CD14-positive monocyte (primary cell): ENCODE measurements at regions not wholly inside any gene's neighbourhood (a gene's known extent, or its start where the extent isn't known, plus 50 kb on each side); places are given as distances from the start of the nearest gene placed in this dataset.
A peak's percentile ranks its signal among the peaks of the same experiment; 100 is the strongest.

ENCODE experiments used
- DNase-seq, 3 donors: peaks; one replicate each; pipeline ENCODE4 v3.0.0-alpha.2; 2011 to 2022
- H2AFZ ChIP-seq: 2 replicates; pipeline ENCODE4 v1.6.0; 2012; ENCODE audit warnings: mild to moderate bottlenecking, low read depth, low read length, inconsistent platforms; ENCODE audit not compliant: insufficient read depth, poor library complexity, severe bottlenecking
- H3K27ac ChIP-seq, 2 donors: 1 replicate in 1 of 2; 2 replicates in 1 of 2; pipeline ENCODE4 v1.5.1; 2012 to 2013; ENCODE audit warnings: low read length in 2 of 2, control low read depth in 1 of 2, inconsistent platforms in 1 of 2, low read depth in 1 of 2, mild to moderate bottlenecking in 1 of 2
- H3K27me3 ChIP-seq, 2 donors: one replicate each; pipeline versions ENCODE4 v1.6.0 to v1.6.1; 2011 to 2013; ENCODE audit warnings: low read length in 2 of 2; ENCODE audit not compliant: control insufficient read depth in 2 of 2, insufficient read depth in 2 of 2
- H3K36me3 ChIP-seq, 2 donors: replicated peaks in 1 of 2; 1 replicate in 1 of 2; 2 replicates in 1 of 2; pipeline versions ENCODE4 v1.5.1 to v1.6.1; 2012 to 2013; ENCODE audit warnings: low read length in 2 of 2, control low read depth in 1 of 2, inconsistent platforms in 1 of 2, mild to moderate bottlenecking in 1 of 2; ENCODE audit not compliant: insufficient read depth in 2 of 2, control insufficient read depth in 1 of 2
- H3K4me1 ChIP-seq, 2 donors: 1 replicate in 1 of 2; 2 replicates in 1 of 2; pipeline versions ENCODE4 v1.5.1 to v1.6.1; 2012 to 2013; ENCODE audit warnings: low read length in 2 of 2, control low read depth in 1 of 2, inconsistent platforms in 1 of 2, mild to moderate bottlenecking in 1 of 2, moderate library complexity in 1 of 2; ENCODE audit not compliant: insufficient read depth in 2 of 2, control insufficient read depth in 1 of 2
- H3K4me2 ChIP-seq: replicated peaks from 2 replicates; pipeline ENCODE3; 2012; ENCODE audit warnings: low read length, moderate library complexity, mild to moderate bottlenecking; ENCODE audit not compliant: poor library complexity, severe bottlenecking; ENCODE audit errors: extremely low read depth
- H3K4me3 ChIP-seq, 3 experiments: fragments of 200-600 bp in 1 of 3; sonication (generic) in 1 of 3; replicated peaks in 1 of 3; 1 replicate in 2 of 3; 2 replicates in 1 of 3; pipeline ENCODE4 v1.5.1; 2011 to 2013; ENCODE audit warnings: low read length in 3 of 3, mild to moderate bottlenecking in 3 of 3, control low read depth in 2 of 3, low read depth in 2 of 3, inconsistent platforms in 1 of 3, moderate library complexity in 1 of 3
- H3K79me2 ChIP-seq: 2 replicates; pipeline ENCODE4 v1.6.0; 2012; ENCODE audit warnings: mild to moderate bottlenecking, control low read depth, inconsistent platforms, low read length, moderate library complexity; ENCODE audit not compliant: insufficient read depth
- H3K9ac ChIP-seq: 2 replicates; pipeline ENCODE4 v1.6.0; 2017; ENCODE audit warnings: low read length, mild to moderate bottlenecking; ENCODE audit not compliant: insufficient read depth, poor library complexity, severe bottlenecking
- H3K9me3 ChIP-seq, 2 donors: replicated peaks in 1 of 2; 1 replicate in 1 of 2; 2 replicates in 1 of 2; pipeline versions ENCODE4 v1.5.1 to v1.6.1; 2012 to 2013; ENCODE audit warnings: low read length in 2 of 2, control low read depth in 1 of 2; ENCODE audit not compliant: control insufficient read depth in 1 of 2, insufficient read depth in 1 of 2
- H4K20me1 ChIP-seq: 2 replicates; pipeline ENCODE4 v1.6.0; 2012; ENCODE audit warnings: mild to moderate bottlenecking, low read length, control low read depth, moderate library complexity; ENCODE audit not compliant: insufficient read depth
- H3K27ac Mint-ChIP-seq, 7 donors: one replicate each; pipeline ENCODE4 v1.8.0; 2020; ENCODE audit warnings: mild to moderate bottlenecking in 7 of 7, mixed read lengths in 7 of 7, moderate library complexity in 6 of 7, inconsistent platforms in 2 of 7
- H3K27me3 Mint-ChIP-seq, 3 donors: one replicate each; pipeline ENCODE4 v1.8.0; 2021 to 2022; ENCODE audit warnings: low read depth in 3 of 3, mild to moderate bottlenecking in 3 of 3, mixed read lengths in 3 of 3, moderate library complexity in 3 of 3, inconsistent platforms in 1 of 3
- H3K36me3 Mint-ChIP-seq, 2 donors: one replicate each; pipeline ENCODE4 v1.8.0; 2020; ENCODE audit warnings: mixed read lengths in 2 of 2, inconsistent platforms in 1 of 2, mild to moderate bottlenecking in 1 of 2
- H3K4me1 Mint-ChIP-seq: one replicate; pipeline ENCODE4 v1.8.0; 2020; ENCODE audit warnings: mild to moderate bottlenecking, mixed read lengths
- H3K4me3 Mint-ChIP-seq, 2 donors: one replicate each; pipeline ENCODE4 v1.8.0; 2020; ENCODE audit warnings: mild to moderate bottlenecking in 2 of 2, mixed read lengths in 2 of 2, moderate library complexity in 1 of 2
- H3K9me3 Mint-ChIP-seq, 7 donors: one replicate each; pipeline ENCODE4 v1.8.0; 2020 to 2022; ENCODE audit warnings: mixed read lengths in 7 of 7, mild to moderate bottlenecking in 6 of 7, moderate library complexity in 6 of 7, inconsistent platforms in 2 of 7
- WGBS: methylation state at CpG from one replicate; pipeline ENCODE4 v1.1.5; 2013; ENCODE audit warnings: missing lambda C conversion rate; ENCODE audit not compliant: insufficient coverage; 5-methylcytosine and 5-hydroxymethylcytosine counted together
- intact Hi-C, 2 donors: fragments of 100-400 bp; cut with micrococcal nuclease; formaldehyde crosslinking; loops; one replicate each; pipeline versions ENCODE4 v1.15.0 to v1.15.1; 2023
- TF ChIP-seq, protein P1 (sequence below): fragments of 200-600 bp; IDR thresholded peaks from one replicate; pipeline ENCODE4 v1.8.0; 2022; ENCODE audit warnings: antibody characterized with exemption, mild to moderate bottlenecking

- peak in 2 of 3 donors; percentile 11 to 61 for DNase-seq
- Mint-ChIP-seq H3K27me3 (peaks cover 0 to 3% (median 2%) of the 10 kb centered on the region in 3 donors), H3K4me3 (peak overlapping the region; percentile 7 to 80), H3K9me3 (peaks cover 5 to 18% (median 6%) of the 10 kb centered on the region in 7 donors), H3K36me3 (no peaks in the 10 kb centered on the region), H3K4me1 (peaks cover 20% of the 10 kb centered on the region), H3K27ac (peak overlapping the region; percentile 74 to 95 (median 85))
- Histone ChIP-seq H3K4me1 (peaks cover 0 to 18% of the 10 kb centered on the region in 2 donors), H3K9me3 (peaks cover 5 to 9% of the 10 kb centered on the region in 2 donors), H4K20me1 (no peaks in the 10 kb centered on the region), H3K4me3 (no peak overlapping the region), H3K4me2 (no peak overlapping the region), H2AFZ (no peak overlapping the region), H3K27ac (peak overlapping the region in 1 of 2 donors; percentile 26), H3K79me2 (no peaks in the 10 kb centered on the region), H3K9ac (no peak overlapping the region), H3K27me3 (no peaks in the 10 kb centered on the region), H3K36me3 (no peaks in the 10 kb centered on the region)
- TF ChIP-seq, protein P1, sequence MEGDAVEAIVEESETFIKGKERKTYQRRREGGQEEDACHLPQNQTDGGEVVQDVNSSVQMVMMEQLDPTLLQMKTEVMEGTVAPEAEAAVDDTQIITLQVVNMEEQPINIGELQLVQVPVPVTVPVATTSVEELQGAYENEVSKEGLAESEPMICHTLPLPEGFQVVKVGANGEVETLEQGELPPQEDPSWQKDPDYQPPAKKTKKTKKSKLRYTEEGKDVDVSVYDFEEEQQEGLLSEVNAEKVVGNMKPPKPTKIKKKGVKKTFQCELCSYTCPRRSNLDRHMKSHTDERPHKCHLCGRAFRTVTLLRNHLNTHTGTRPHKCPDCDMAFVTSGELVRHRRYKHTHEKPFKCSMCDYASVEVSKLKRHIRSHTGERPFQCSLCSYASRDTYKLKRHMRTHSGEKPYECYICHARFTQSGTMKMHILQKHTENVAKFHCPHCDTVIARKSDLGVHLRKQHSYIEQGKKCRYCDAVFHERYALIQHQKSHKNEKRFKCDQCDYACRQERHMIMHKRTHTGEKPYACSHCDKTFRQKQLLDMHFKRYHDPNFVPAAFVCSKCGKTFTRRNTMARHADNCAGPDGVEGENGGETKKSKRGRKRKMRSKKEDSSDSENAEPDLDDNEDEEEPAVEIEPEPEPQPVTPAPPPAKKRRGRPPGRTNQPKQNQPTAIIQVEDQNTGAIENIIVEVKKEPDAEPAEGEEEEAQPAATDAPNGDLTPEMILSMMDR = no peak
- 0% methylated on average over 3 of the region's 3 CpGs for whole genome bisulfite sequencing
- intact Hi-C loops = no loop called here
These were observed 93.3 kb downstream of the TRIM42 start for GRCh38 chr3:140770977-140771667.

- Histone ChIP-seq H3K4me3 (no peak overlapping the region), H2AFZ (no peak overlapping the region), H3K9me3 (peaks cover 5 to 9% of the 10 kb centered on the region in 2 donors), H3K27me3 (no peaks in the 10 kb centered on the region), H3K4me2 (no peak overlapping the region), H3K4me1 (no peaks in the 10 kb centered on the region), H3K79me2 (no peaks in the 10 kb centered on the region), H3K9ac (no peak overlapping the region), H4K20me1 (no peaks in the 10 kb centered on the region), H3K27ac (no peak overlapping the region), H3K36me3 (no peaks in the 10 kb centered on the region)
- DNase-seq = no peak
- intact Hi-C loops = no loop called here
- TF ChIP-seq, protein P1 = no peak
- H3K4me1 Mint-ChIP-seq = no peaks in the 10 kb centered on the region
- H3K27me3 Mint-ChIP-seq = peaks cover 0 to 2% (median 0%) of the 10 kb centered on the region in 3 donors
- H3K36me3 Mint-ChIP-seq = peaks cover 0 to 3% of the 10 kb centered on the region in 2 donors
- H3K9me3 Mint-ChIP-seq = peaks cover 5 to 21% (median 10%) of the 10 kb centered on the region in 7 donors
- WGBS = 100% methylated on average over 2 of the region's 4 CpGs
- H3K4me3 Mint-ChIP-seq = no peak overlapping the region
- no peak overlapping the region for H3K27ac Mint-ChIP-seq
These were observed 99.9 kb downstream of the TRIM42 start for GRCh38 chr3:140777631-140778233.
